ENCODE measurements at regions not wholly inside any gene's neighbourhood (a gene's known extent, or its start where the extent isn't known, plus 50 kb on each side); places are given as distances from the start of the nearest gene placed in this dataset.
"Not testable (repeated sequence)": the region's sequence is repeated elsewhere in the genome, so short reads cannot be mapped to it uniquely, and the experiment has no call there.

DNA sequence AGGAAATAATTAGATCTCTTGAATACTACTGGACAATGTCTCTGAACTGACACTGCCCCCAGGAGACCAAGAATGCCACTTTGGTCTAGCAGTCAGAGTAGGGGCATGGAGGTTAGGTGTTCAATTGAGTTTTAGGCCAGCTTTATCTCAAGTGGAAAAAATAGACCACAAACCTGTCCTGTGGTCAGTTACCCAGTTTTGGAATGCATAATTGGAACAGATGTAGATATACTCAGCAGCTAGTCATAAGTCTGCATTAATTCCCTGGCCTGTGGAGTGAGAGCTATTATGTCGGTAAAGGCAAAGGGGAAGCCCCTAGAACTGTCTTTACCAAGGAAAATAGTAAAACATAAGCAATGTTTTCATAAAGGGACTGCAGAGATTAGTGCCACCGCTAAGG is 587.7 kb downstream of the GLUD2 start:
- no peak for DNase-seq (ENCODE audit: extremely low read depth, low read depth, low spot score)

DNA sequence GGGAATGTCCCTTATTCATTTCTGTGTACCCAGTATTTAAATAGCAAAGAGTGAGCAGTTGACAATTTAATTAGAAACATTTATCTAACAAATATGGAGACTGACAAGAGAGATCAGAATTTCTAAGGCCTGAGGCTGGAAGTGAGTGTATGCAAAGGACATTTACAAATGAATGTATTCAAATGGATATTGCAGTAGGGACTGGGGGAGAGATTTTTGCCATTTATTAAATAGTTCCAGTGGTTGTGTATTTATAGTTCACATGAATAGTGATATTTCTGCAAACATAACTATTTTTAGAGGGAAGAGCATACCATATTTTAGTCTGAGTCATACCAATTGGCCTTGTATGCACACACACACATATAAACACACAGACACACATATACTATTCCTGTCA is 592.4 kb downstream of the GLUD2 start:
- DNase-seq (ENCODE audit: extremely low read depth, low read depth, low spot score) = no peak

DNA sequence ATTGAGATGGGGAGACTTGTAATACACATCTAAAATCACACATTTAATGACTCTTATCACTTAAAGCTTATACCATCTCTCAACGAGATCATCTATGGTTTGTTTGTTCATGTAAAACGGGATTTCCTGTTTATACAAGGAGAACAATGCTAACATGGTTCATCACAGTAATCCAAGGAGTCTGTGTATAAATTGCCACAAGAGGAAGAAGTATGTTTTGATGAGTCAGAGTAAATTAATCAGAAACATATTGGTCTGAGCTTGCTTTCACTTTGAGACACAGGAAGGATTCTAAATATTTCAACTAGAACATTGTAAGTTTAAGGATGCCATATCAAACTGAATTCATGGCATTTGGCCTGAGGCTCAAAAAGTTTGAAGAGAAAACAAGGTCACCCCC is 594.1 kb downstream of the GLUD2 start:
- DNase-seq (ENCODE audit: extremely low read depth, low read depth, low spot score) = no peak

DNA sequence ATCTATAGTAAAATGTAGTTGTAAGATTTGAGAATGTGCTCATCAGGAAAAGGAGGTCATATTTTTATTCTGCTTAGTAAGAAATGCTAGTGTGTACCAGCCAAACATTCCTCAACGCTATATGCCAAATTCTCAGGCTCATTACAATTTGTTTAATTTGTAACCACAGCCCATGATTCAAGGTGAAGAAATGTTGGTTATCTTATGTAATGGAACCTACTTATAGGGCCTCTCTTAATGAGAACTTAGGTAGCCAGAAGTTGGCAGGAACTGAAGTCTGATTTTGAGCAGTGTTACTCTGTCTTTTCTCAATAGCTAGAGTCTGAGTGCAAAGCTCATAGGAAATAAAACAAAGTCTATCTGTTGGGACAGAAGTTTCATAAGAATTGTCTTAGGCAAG is 595.0 kb downstream of the GLUD2 start:
- DNase-seq (ENCODE audit: extremely low read depth, low read depth, low spot score) = no peak

DNA sequence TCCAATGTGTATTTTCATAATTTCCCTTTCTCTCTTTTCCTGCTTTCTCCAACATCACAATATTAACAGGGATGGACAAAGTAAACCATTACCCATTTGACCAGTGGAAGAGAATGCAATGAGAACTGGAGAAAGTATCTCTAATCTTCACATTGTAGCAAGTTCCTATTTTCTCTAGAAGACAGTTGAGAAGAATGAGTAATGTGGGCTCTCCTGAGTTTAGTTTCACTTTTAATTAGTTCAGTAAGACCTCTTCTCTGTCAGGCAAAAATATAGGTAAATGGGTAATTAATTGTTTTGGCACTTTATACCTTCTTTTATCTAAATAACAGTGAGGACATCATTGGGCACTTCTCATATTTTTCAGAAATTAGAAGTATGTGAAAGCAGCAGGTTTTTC is 602.0 kb downstream of the GLUD2 start:
- DNase-seq (ENCODE audit: extremely low read depth, low read depth, low spot score) = no peak

DNA sequence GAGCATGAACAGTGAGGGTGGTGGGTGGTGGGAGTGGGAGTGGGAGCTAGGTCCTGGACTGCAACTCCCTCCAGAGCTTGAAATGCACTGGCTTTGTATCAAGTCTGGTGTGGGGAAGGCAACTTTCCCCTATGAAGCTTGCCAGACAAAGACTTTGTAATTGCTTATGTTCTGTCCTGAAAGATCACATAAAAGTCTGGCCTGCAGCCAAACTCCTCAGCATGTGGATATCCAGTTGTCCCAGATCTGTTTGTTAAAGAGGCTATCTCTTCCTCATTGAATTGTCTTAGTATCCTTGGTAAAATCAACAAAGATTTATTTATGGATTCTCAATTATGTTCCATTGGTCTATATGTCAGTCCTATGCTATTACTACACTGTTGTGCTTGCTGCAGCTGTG is 607.9 kb downstream of the GLUD2 start:
- DNase-seq (ENCODE audit: extremely low read depth, low read depth, low spot score) = no peak

DNA sequence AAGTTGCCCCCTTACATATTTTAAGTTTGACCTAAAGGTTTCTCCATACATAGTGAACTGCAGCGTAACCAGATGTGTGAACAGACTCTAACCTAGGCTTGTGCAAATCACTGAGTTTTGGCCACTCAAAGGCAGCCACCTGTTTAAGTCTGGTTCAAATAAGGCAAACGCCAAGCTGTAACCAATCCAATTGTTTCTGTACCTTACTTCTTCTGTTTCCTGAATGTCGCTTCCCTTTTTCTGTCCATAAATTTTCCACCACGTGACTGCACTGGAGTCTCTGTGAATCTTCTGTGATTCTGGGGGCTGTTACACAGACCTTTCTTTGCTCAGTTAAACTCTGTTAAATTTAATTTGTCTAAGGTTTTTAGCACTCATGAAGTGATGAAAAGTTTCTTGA is 618.8 kb downstream of the GLUD2 start:
- DNase-seq (ENCODE audit: extremely low read depth, low read depth, low spot score) = no peak

DNA sequence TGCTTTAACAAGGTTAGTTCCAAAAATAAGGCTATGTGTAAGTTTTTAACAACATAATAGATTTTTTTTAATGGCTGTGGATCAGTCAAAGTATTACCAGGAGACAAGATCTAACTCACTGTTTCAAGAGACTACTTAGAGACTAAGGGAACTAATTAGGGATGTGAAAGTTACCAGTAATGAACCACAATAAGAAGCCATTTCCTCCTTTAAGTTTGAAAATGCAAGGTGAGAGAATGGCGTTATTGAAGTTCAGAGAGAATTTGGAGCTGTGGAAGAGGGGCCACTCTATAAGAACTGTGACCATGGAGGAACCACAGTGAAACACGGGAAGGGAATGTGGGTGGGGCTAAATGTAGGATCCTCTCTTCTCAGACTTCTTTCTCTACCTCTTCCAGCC is 624.2 kb downstream of the GLUD2 start:
- no peak for DNase-seq (ENCODE audit: extremely low read depth, low read depth, low spot score)

DNA sequence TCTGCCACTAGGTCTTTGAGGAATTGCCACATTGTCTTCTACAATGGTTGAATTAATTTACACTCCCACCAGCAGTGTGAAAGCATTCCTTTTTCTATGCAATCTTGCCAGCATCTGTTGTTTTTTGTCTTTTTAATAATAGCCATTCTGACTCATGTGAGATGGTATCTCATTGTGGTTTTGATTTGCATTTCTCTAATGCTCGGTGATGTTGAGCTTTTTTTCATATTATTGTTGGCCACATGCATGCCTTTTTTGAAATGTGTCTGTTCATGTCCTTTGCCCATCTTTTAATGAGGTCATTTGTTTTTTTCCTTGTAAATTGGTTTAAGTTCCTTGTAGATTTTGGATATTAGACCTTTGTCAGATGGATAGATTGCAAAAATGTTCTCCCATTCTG is 661.8 kb downstream of the GLUD2 start:
- not testable (repeated sequence) for DNase-seq (ENCODE audit: extremely low read depth, low read depth, low spot score)

DNA sequence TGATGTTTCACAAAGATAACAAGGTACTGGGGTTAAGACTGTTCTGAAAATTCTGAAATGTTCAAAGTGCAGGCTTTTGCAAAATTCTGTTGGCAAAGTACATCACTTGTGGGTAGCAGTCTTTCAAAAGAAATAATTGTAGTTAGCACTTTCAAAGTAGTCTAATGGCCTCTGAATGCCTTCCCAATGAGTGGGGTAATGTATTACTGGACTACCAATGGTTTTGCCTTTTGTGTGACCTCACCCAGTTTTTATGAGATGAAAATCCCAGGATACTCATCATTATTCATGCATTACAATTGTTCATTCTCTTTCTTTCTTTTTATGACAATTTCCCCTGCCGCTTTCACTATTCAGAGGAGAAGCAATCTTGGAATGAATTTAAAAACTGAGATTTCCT is 686.1 kb downstream of the GLUD2 start:
- no peak for DNase-seq (ENCODE audit: extremely low read depth, low read depth, low spot score)

DNA sequence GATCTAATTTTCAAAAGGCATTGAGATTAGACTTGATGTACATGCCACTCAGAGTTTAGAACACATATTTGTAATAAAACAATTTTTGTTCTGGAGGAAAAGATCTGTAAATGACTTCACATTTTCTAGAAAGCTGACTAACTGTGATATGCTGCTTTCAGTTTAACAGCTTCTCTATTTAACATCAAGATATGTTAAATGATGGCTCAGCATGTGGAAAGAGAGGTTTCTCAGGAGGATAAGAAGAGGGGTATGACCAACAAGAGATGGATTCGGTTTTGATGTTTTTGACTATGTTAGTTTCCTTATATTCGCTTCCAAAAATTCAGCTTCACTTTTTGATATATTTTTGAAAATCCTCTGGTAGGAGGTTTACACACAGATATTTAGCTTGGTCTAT is 698.7 kb downstream of the GLUD2 start:
- DNase-seq (ENCODE audit: extremely low read depth, low read depth, low spot score) = no peak

DNA sequence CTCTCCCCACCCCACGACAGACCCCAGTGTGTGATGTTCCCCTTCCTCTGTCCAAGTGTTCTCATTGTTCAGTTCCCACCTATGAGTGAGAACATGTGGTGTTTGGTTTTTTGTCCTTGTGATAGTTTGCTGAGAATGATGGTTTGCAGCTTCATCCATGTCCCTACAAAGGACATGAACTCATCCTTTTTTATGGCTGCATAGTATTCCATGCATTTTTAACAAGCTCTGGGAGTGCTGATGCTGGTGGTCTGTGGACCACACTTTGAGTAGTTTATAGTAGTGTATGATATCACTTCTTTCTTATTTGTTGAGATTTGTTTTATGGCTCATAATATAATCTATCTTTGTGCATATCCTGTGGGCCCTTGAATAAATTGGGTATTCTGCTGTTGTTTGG is 706.2 kb downstream of the GLUD2 start:
- not testable (repeated sequence) for DNase-seq (ENCODE audit: extremely low read depth, low read depth, low spot score)

DNA sequence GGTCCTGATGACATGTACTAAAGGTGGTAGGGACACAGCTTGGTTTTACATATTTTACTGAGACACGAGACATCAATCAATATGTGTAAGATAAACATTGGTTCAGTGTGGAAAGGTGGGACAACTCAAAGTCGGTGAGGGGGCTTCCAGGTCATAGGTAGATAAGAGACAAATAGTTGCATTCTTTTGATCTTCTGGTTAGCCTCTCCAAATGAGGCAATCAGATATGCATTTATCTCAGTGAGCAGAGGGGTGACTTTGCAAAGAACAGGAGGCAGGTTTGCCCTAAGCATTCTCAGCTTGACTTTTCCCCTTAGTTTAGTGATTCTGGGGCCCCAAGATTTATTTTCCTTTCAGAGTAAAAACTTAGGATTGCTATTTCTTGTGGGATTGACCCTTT is 706.9 kb downstream of the GLUD2 start:
- no peak for DNase-seq (ENCODE audit: extremely low read depth, low read depth, low spot score)

DNA sequence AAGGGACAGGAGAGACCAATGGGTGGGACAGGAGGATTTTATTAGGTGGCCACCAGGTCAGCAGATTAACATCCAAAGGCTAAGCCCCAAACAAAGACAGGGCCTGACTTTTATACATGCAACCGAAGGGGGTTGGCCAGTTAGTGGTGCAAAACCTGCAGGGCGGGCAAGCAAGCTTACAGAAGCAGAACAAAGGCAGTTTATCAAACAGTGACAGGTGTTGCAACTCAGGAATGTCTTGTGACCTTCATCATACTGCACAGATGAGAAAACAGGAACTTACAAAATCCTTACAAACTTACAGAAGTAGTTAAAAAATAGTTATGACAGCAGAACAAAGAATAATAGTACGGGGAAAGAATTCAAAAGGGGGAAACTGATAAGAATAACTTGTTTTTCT is 708.1 kb downstream of the GLUD2 start:
- no peak for DNase-seq (ENCODE audit: extremely low read depth, low read depth, low spot score)

DNA sequence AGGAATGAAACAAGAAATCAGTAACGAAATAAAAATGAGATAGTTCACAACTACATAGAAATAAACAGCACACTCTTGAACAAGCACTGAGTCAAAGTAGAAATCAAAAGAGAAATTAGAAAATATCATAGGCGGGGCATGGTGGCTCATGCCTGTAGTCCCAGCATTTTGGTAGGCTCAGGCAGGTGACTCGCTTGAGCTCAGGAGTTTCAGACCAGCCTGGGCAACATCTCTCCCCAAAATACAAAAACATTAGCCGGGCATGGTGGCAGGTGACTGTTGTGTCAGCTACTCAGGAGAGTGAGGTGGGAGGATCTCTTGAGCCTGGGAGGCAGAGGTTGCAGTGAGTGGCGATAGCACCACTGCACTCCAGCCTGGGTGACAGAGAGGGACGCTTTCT is 714.4 kb downstream of the GLUD2 start:
- no peak for DNase-seq (ENCODE audit: extremely low read depth, low read depth, low spot score)

DNA sequence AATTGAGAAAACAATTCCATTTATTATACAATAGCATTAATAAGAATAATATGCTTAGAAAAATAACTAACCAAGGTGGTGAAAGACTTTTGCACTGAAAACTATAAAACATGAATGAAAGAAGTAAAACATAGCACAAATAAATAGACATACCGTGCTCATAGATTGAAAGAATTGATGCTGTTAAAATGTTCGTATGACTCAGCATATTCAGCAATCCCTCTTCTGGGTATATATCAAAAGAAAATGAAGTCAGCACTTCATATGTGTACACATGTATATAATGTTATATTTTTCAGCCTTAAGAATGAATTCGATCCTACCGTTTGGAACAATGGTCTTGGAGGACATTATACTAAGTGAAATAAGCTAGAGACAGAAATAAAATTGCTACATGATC is 716.3 kb downstream of the GLUD2 start:
- no peak for DNase-seq (ENCODE audit: extremely low read depth, low read depth, low spot score)

DNA sequence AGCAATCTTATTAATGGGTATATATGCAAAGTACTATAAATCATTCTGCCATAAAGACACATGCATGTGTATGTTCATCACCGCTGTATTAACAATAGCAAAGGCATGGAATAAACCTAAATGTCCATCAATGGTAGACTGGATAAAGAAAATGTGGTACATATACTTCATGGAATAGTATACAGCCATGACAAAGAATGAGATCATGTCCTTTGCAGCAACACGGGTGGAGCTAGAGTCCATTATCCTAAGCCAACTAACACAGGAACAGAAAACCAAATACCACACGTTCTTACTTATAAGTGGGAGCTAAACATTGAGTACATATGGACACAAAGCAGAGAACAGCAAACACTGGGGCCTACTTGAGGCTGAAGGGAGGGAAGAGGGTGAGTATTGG is 720.8 kb downstream of the GLUD2 start:
- not testable (repeated sequence) for DNase-seq (ENCODE audit: extremely low read depth, low read depth, low spot score)

DNA sequence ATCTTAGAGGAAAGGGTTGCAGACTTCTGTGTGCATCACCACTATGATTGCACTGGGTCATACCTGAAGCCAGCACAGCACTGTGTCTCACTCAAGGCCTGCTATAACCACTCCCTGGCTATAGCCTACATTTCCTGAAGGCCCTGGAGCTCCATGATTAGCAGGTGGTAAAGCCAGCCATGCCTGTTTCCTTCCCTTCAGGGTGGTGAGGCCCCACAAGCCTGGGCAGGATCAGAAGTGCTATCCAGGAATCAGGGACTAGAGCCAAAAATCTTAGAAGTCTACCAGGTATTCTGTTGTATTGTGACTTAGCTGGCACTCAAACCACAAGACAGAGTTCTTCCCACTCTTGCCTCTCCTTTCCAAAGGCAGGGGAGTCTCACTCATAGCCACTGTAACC is 734.6 kb downstream of the GLUD2 start:
- no peak for DNase-seq (ENCODE audit: extremely low read depth, low read depth, low spot score)

DNA sequence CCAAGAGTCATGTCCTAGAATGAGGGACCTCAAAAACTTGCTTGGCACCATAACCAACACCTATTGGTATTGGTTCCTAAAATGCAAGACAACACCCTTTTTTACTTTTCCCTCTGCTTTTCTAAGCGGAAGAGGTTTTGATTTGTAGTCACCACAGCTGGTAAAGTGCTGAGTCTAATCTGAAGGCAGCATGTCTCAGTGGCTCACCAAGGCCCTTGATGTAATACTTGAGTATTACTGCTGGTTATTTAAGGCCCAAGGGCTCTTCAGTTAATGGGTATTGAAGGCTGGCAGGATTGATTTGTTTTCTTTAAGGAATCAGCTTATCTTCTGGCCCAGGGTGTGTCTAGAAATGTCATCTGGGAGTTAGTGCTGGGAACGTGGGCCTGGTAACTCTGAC is 735.1 kb downstream of the GLUD2 start:
- DNase-seq (ENCODE audit: extremely low read depth, low read depth, low spot score) = no peak

DNA sequence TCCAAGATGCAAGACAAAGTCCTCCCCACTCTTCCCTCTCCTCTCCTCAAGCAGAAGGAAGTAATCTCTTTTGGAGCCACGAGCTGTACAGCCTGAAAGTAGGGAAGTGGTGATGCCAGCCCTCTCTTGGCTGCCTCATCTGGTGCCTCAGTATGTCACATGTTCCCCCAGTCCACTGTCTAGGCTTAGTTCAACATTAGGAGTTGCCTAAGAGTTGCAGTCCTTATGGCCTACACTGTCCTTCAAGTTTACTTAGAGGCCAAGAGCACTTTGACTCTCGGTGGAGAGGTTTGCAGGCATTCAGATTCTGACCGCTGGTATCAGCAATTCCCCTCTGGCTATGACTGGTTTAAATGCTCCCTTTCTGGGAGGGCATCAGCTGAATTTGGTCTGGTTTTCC is 735.6 kb downstream of the GLUD2 start:
- DNase-seq (ENCODE audit: extremely low read depth, low read depth, low spot score) = no peak

DNA sequence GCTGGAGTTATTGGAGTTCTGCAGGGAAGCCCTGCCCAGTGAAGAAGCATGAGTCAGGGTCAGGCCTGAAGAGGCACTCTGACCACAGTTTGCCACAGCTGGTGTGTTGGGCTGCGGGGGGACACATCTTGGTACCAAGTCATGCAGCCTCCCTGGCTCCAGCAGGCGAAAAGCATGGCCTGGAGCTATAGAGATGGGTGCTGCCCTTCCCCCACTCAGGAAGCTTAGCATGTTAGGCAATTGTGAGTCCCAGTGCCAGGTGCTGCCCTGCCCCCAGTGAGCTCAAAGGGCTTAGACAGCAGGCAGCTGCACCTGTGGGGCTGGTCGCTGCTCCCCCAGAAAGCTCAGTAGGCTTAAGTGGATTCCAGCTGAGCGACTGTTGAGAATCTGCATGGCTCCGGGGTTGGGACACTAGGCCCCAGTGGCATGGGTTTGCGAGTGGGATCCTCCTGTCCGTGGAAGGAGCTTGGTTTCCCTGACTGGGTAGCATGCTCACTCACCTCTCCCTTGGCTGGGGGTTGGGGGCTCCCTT is 755.5 kb downstream of the GLUD2 start:
- DNase-seq (ENCODE audit: extremely low read depth, low read depth, low spot score) = no peak

DNA sequence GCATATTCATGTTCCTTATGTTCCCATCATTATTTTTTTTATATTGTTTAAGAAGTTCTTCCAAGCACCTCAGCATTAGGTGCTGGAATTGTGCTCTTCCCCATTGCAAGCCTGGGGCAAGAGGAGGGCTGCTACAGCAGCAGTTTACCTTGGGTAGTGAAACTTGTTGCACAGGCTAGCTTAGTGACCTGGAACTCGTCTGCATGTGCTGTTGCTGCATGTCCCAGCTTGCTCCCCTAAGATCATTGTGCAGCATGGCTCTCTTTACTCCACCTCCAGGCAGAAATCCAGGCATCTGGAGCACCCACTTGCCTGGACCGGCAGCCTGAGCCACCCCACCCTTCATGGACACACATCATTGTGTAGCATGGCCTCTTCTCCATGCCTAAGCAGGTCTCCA is 776.0 kb downstream of the GLUD2 start:
- DNase-seq (ENCODE audit: extremely low read depth, low read depth, low spot score) = no peak

DNA sequence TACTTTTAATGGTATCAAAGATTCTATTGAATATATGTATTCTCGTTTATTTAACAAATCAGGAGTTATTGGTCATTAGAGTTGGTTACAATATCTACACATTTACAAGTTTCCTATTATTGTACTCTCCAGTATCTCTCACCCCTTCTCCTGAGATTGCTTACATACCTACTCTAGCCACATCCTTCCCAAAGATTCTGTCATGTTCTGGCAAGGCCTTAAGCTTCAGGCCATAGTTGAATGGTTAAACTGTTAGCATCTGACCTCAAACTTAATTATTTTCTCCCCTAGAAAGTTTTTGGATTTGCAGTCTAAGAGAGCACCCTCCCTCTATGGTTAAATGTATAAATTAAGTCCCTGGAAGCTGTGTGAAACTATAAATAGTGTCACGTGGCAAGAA is 784.2 kb downstream of the GLUD2 start:
- no peak for DNase-seq (ENCODE audit: extremely low read depth, low read depth, low spot score)

DNA sequence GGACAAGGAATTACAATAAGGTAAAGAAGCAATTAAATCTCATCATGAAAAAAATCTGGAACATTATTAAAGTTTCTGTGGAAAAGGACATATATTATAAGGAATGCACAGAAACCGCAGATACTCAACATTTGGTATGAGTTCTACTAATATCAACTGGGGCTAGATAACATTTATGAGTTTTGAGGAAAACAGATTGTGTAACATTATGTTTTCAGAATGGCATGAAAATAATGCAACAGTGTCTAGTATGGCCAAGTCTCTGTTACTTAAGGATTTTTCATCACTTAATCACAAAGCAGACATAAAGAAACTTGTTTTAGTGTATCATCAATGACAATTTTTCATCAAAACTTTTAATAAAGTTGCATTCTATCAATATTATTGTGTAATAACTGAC is 785.0 kb downstream of the GLUD2 start:
- DNase-seq (ENCODE audit: extremely low read depth, low read depth, low spot score) = no peak
